Activated gamma-delta T cell treated with Interleukin-2 at 50 U/mL for 16 hours (primary cell): ENCODE measurements at regions not wholly inside any gene's neighbourhood (a gene's known extent, or its start where the extent isn't known, plus 50 kb on each side); places are given as distances from the start of the nearest gene placed in this dataset.
"Not testable (repeated sequence)": the region's sequence is repeated elsewhere in the genome, so short reads cannot be mapped to it uniquely, and the experiment has no call there.

Experiments
- DNase-seq: peaks from one replicate; pipeline ENCODE4 v3.0.0-alpha.2; 2020

- not testable (repeated sequence) for DNase-seq
Observed at GRCh38 chr2:87319705-87320104, 298.1 kb upstream of the PLGLB1 start.

- not testable (repeated sequence) for DNase-seq
Observed at GRCh38 chr2:87321201-87321600, 299.6 kb upstream of the PLGLB1 start.

GRCh38 chr2:87324335-87325041, 302.8 kb upstream of the PLGLB1 start:
- DNase-seq: not testable (repeated sequence)

- DNase-seq: not testable (repeated sequence)
Observed at GRCh38 chr2:87325042-87325910, 303.6 kb upstream of the PLGLB1 start.

GRCh38 chr2:87325911-87326294, 304.3 kb upstream of the PLGLB1 start:
- not testable (repeated sequence) for DNase-seq

- not testable (repeated sequence) for DNase-seq
Observed at GRCh38 chr2:87326754-87327153, 305.1 kb upstream of the PLGLB1 start.

- not testable (repeated sequence) for DNase-seq
Observed at GRCh38 chr2:87327648-87328371, 306.2 kb upstream of the PLGLB1 start.

GRCh38 chr2:87329529-87329928, 307.9 kb upstream of the PLGLB1 start:
- not testable (repeated sequence) for DNase-seq

GRCh38 chr2:87330486-87330885, 308.8 kb upstream of the PLGLB1 start:
- not testable (repeated sequence) for DNase-seq

- not testable (repeated sequence) for DNase-seq
Observed at GRCh38 chr2:87331940-87332583, 310.4 kb upstream of the PLGLB1 start.

- not testable (repeated sequence) for DNase-seq
Observed at GRCh38 chr2:87334888-87335287, 313.2 kb upstream of the PLGLB1 start.

- not testable (repeated sequence) for DNase-seq
Observed at GRCh38 chr2:87338998-87339397, 317.4 kb upstream of the PLGLB1 start.

GRCh38 chr2:87341601-87342014, 320.0 kb upstream of the PLGLB1 start:
- not testable (repeated sequence) for DNase-seq

- not testable (repeated sequence) for DNase-seq
Observed at GRCh38 chr2:87342175-87342574, 320.5 kb upstream of the PLGLB1 start.

- DNase-seq: not testable (repeated sequence)
Observed at GRCh38 chr2:87343347-87343746, 321.7 kb upstream of the PLGLB1 start.

- DNase-seq: not testable (repeated sequence)
Observed at GRCh38 chr2:87345283-87345682, 323.6 kb upstream of the PLGLB1 start.

- not testable (repeated sequence) for DNase-seq
Observed at GRCh38 chr2:87348556-87348955, 326.9 kb upstream of the PLGLB1 start.

- DNase-seq: not testable (repeated sequence)
Observed at GRCh38 chr2:87349006-87349405, 327.4 kb upstream of the PLGLB1 start.

GRCh38 chr2:87352178-87352934, 330.7 kb upstream of the PLGLB1 start:
- DNase-seq: not testable (repeated sequence)

GRCh38 chr2:87353408-87353807, 331.8 kb upstream of the PLGLB1 start:
- DNase-seq: not testable (repeated sequence)

GRCh38 chr2:87354102-87354501, 332.5 kb upstream of the PLGLB1 start:
- not testable (repeated sequence) for DNase-seq

GRCh38 chr2:87360250-87360649, 338.6 kb upstream of the PLGLB1 start:
- not testable (repeated sequence) for DNase-seq
